ENCODE measurements at regions not wholly inside any gene's neighbourhood (a gene's known extent, or its start where the extent isn't known, plus 50 kb on each side); places are given as distances from the start of the nearest gene placed in this dataset.

DNA sequence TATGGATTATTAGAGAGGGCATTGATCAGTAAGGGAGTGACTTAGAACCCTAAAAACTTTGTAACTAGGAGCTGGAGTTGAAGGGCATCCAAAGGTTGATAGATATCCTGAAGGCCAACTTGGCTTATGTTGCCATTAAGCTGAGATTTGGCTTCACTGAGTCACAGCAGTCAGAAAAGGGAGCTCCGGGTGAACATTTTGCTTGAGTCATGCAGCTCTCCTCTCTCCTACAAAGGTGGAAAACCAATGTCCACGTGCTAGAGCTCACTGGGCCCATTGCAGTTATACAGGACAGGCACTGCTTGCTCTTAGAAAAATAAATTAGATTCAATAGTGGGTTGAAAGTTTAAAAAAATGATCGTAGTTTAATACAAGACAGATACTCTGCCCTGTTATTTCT lies 87.3 kb upstream of the LRIG3 start:
- H3K9me3 Mint-ChIP-seq: peaks cover 0 to 6% (median 2%) of the 10 kb centered on the region in 5 donors
- no peaks in the 10 kb centered on the region for H3K4me1 ChIP-seq (ENCODE audit: insufficient read depth, low read length)
- H3K4me3 ChIP-seq (ENCODE audit: low read length): no peak overlapping the region
- no peaks in the 10 kb centered on the region for H3K4me1 Mint-ChIP-seq
- no peak overlapping the region for H3K27ac Mint-ChIP-seq
- H3K36me3 Mint-ChIP-seq: no peaks in the 10 kb centered on the region
- peaks cover 0 to 2% of the 10 kb centered on the region in 2 donors for H3K27me3 Mint-ChIP-seq
- no peaks in the 10 kb centered on the region for H3K27me3 ChIP-seq (ENCODE audit: insufficient read depth, low read length, poor library complexity, severe bottlenecking)
- ChIA-PET POLR2A (no interaction called here), CTCF (no interaction called here)
- no peaks in the 10 kb centered on the region for H3K36me3 ChIP-seq (ENCODE audit: insufficient read depth, low read length)
- no peak for DNase-seq
- no peak overlapping the region for H3K4me3 Mint-ChIP-seq
- no peak overlapping the region for H3K27ac ChIP-seq (ENCODE audit: low read depth, low read length)
- no peaks in the 10 kb centered on the region for H3K9me3 ChIP-seq (ENCODE audit: low read length)

DNA sequence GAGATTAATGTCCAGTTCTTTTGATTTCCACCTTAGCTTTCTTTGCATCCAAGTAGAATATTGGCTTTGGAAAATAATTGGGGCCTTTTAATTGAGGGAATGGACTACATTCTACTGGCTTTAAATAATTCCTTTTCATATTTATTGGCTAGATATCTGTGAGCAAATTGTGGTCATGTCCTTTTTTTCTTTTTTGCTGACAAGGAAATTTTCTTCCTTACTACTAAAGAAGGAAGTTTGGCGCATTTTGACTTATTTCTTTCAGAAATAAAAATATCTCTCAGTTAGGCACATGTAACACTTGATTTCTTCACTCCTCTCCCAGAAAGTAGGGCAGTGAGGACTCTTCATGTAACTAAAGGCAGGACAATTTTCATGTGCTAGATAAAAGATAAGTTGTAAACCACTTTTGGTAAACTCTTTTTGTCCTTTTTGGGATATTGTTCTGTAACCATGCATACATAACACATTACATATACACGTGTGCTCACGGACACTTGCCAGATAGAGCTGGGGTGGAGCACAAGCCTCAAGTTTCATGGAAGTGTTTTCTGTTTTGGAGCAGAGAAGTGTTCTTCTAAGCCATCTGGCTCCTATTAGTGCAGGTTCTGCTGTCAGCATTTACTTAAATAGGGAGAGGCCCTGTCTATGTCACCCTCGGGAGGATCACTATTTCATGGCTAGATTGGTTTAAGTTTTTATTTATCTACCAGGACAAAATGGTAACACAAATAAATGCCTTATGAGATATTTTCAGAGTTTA lies 85.1 kb upstream of the LRIG3 start:
- ChIA-PET POLR2A (no interaction called here), CTCF (no interaction called here)
- H3K4me3 ChIP-seq (ENCODE audit: low read length): no peak overlapping the region
- Mint-ChIP-seq H3K4me3 (no peak overlapping the region), H3K36me3 (no peaks in the 10 kb centered on the region), H3K27ac (no peak overlapping the region), H3K27me3 (peaks cover 0 to 2% of the 10 kb centered on the region in 2 donors), H3K4me1 (no peaks in the 10 kb centered on the region), H3K9me3 (peaks cover 0 to 4% (median 0%) of the 10 kb centered on the region in 5 donors)
- no peak overlapping the region for H3K27ac ChIP-seq (ENCODE audit: low read depth, low read length)
- no peaks in the 10 kb centered on the region for H3K4me1 ChIP-seq (ENCODE audit: insufficient read depth, low read length)
- H3K9me3 ChIP-seq (ENCODE audit: low read length): no peaks in the 10 kb centered on the region
- H3K27me3 ChIP-seq (ENCODE audit: insufficient read depth, low read length, poor library complexity, severe bottlenecking): no peaks in the 10 kb centered on the region
- H3K36me3 ChIP-seq (ENCODE audit: insufficient read depth, low read length): no peaks in the 10 kb centered on the region
- DNase-seq: no peak

DNA sequence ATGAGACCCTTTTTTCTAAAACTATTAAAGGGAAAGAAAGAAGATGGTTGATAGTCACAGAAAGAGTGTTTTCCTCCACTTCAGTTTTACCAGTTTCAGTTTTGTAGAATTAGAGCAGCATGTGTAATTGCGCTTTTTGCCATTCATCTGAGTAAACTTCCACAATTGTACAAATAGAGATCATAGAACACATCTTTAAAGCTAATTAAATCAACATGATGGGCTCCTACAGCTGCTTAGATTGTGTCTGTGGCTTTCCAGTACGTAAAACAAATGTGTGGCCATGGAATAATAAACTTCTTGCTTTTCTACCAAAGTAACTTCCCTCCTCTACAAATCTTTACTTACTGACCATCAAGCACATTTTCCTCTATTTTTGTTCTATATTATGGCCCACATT lies 84.2 kb upstream of the LRIG3 start:
- H3K4me1 ChIP-seq (ENCODE audit: insufficient read depth, low read length): no peaks in the 10 kb centered on the region
- no peaks in the 10 kb centered on the region for H3K4me1 Mint-ChIP-seq
- H3K27me3 ChIP-seq (ENCODE audit: insufficient read depth, low read length, poor library complexity, severe bottlenecking): no peaks in the 10 kb centered on the region
- H3K27ac Mint-ChIP-seq: no peak overlapping the region
- ChIA-PET POLR2A (no interaction called here), CTCF (no interaction called here)
- H3K36me3 ChIP-seq (ENCODE audit: insufficient read depth, low read length): no peaks in the 10 kb centered on the region
- no peaks in the 10 kb centered on the region for H3K9me3 ChIP-seq (ENCODE audit: low read length)
- H3K27me3 Mint-ChIP-seq: peaks cover 0 to 2% of the 10 kb centered on the region in 2 donors
- H3K27ac ChIP-seq (ENCODE audit: low read depth, low read length): no peak overlapping the region
- H3K4me3 Mint-ChIP-seq: no peak overlapping the region
- H3K9me3 Mint-ChIP-seq: peaks cover 0 to 4% (median 0%) of the 10 kb centered on the region in 5 donors
- no peaks in the 10 kb centered on the region for H3K36me3 Mint-ChIP-seq
- no peak for DNase-seq
- H3K4me3 ChIP-seq (ENCODE audit: low read length): no peak overlapping the region

DNA sequence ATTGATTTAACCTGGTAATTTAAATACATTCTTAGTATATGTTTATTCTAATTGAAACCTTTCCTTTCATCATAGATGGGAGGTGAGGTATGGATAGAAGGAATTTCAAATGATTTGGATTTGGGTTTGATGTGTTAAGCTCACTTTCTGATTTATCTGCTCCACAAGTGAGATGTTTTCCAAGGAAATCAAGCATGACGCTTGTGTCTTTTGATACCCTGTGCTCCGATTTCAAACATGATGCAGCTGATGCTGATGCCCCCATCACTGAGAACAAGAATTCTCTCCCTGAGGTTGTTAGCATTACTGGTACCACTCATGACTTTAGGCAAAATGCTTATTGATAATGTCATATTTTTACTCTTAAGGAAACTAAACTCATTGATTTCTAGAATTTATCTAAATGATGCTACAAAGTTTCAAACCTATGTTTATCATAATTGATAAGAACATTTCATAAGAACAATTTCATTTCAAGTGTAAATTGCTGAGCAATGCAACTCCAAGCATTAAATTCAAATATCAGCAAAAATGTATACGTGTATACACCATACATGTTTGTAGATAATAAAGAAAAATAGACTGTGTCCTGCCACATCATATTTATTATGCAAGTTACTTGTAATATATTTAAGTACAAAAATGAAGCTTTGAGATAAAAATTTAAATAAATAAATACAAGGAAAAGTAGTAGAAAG lies 75.5 kb upstream of the LRIG3 start:
- Mint-ChIP-seq H3K4me3 (no peak overlapping the region), H3K9me3 (peaks cover 0 to 5% (median 3%) of the 10 kb centered on the region in 5 donors), H3K27me3 (no peaks in the 10 kb centered on the region), H3K36me3 (no peaks in the 10 kb centered on the region), H3K27ac (no peak overlapping the region), H3K4me1 (no peaks in the 10 kb centered on the region)
- H3K27ac ChIP-seq (ENCODE audit: low read depth, low read length): no peak overlapping the region
- no peak overlapping the region for H3K4me3 ChIP-seq (ENCODE audit: low read length)
- H3K36me3 ChIP-seq (ENCODE audit: insufficient read depth, low read length): no peaks in the 10 kb centered on the region
- ChIA-PET CTCF (no interaction called here), POLR2A (no interaction called here)
- DNase-seq: no peak
- no peaks in the 10 kb centered on the region for H3K9me3 ChIP-seq (ENCODE audit: low read length)
- no peaks in the 10 kb centered on the region for H3K4me1 ChIP-seq (ENCODE audit: insufficient read depth, low read length)
- no peaks in the 10 kb centered on the region for H3K27me3 ChIP-seq (ENCODE audit: insufficient read depth, low read length, poor library complexity, severe bottlenecking)

DNA sequence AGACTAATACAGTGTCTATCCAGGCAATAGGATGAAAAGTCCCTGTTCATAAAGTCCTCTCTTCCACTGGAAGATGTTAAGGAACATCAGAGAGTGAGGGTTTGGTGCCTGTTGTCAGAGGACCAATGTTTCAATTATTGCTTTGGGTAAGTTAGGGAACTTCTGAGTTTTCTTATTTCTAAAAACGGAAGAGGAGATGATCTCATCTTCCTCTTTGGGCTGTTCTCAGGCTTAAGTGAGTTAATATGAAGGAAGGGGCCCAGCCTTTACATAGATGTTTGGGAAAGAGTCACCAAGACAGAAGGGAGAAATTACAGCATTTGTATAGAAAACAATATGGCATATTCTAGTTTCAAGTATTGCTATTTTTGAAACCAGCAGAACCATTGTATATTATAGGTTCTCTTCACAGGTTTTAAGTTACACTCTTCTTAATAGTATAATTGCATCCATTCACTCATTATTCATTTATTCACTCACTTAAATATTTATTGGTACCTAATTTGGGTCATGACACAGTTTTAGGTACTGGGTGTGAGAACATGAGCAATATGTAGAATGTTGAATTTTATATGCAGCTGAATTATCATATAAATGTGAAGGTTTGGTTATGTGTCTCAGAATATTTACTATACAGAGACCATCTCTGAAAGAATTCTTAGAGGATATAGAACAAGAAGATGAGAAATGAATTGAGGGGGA lies 68.5 kb upstream of the LRIG3 start:
- no peak overlapping the region for H3K27ac Mint-ChIP-seq
- no peak overlapping the region for H3K4me3 ChIP-seq (ENCODE audit: low read length)
- POLR2A ChIA-PET: no interaction called here
- H3K36me3 ChIP-seq (ENCODE audit: insufficient read depth, low read length): no peaks in the 10 kb centered on the region
- H3K27me3 ChIP-seq (ENCODE audit: insufficient read depth, low read length, poor library complexity, severe bottlenecking): no peaks in the 10 kb centered on the region
- H3K27ac ChIP-seq (ENCODE audit: low read depth, low read length): no peak overlapping the region
- no peaks in the 10 kb centered on the region for H3K27me3 Mint-ChIP-seq
- no peaks in the 10 kb centered on the region for H3K36me3 Mint-ChIP-seq
- H3K4me1 Mint-ChIP-seq: no peaks in the 10 kb centered on the region
- no peaks in the 10 kb centered on the region for H3K4me1 ChIP-seq (ENCODE audit: insufficient read depth, low read length)
- no peaks in the 10 kb centered on the region for H3K9me3 ChIP-seq (ENCODE audit: low read length)
- CTCF ChIA-PET: no interaction called here
- H3K4me3 Mint-ChIP-seq: no peak overlapping the region
- no peak for DNase-seq
- peaks cover 0 to 19% (median 7%) of the 10 kb centered on the region in 5 donors for H3K9me3 Mint-ChIP-seq

DNA sequence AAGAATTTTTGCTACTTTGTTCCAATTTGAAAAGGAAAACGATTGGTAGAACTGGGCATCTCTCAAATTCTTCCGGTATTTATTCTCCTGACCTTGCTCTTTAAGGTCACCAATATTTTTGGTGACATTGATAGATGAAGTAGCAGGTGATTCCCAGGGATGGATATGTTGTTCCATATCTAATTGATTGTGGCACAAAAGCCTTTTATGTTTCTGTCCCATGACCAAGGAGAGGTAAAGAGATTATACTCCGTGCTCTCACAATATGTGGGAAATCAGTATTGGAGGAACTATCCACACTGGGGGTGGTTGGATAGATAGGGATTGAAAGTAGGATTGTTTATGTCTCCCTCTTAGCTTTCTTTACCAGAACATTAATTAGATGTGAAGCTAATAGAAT lies 61.7 kb upstream of the LRIG3 start:
- no peaks in the 10 kb centered on the region for H3K4me1 Mint-ChIP-seq
- ChIA-PET CTCF (no interaction called here), POLR2A (no interaction called here)
- H3K27ac Mint-ChIP-seq: no peak overlapping the region
- no peak overlapping the region for H3K4me3 Mint-ChIP-seq
- H3K27me3 Mint-ChIP-seq: no peaks in the 10 kb centered on the region
- Histone ChIP-seq H3K27me3 (ENCODE audit: insufficient read depth, low read length, poor library complexity, severe bottlenecking) (no peaks in the 10 kb centered on the region), H3K9me3 (ENCODE audit: low read length) (no peaks in the 10 kb centered on the region), H3K27ac (ENCODE audit: low read depth, low read length) (no peak overlapping the region), H3K4me1 (ENCODE audit: insufficient read depth, low read length) (no peaks in the 10 kb centered on the region), H3K4me3 (ENCODE audit: low read length) (no peak overlapping the region), H3K36me3 (ENCODE audit: insufficient read depth, low read length) (no peaks in the 10 kb centered on the region)
- no peak for DNase-seq
- H3K36me3 Mint-ChIP-seq: no peaks in the 10 kb centered on the region
- peaks cover 0 to 20% (median 5%) of the 10 kb centered on the region in 5 donors for H3K9me3 Mint-ChIP-seq

DNA sequence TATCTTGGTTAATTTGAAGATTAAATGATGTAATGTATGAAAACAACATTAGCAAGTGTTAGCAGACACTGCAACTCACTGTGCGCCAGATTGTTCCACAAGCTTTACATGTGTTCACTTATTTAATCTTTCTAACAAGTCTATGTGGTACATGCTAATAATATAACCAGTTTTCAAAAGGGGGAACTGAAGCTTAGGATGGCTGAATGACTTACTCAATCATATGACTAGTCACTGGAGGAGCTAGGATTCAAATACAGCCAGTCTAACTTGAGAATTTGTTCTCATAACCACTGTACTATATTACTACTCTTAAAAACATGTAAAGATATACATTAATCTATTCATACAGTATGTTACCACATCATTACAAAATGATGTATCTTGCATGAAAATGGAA lies 60.5 kb upstream of the LRIG3 start:
- H3K27me3 ChIP-seq (ENCODE audit: insufficient read depth, low read length, poor library complexity, severe bottlenecking): no peaks in the 10 kb centered on the region
- no peak overlapping the region for H3K27ac ChIP-seq (ENCODE audit: low read depth, low read length)
- no peak overlapping the region for H3K4me3 ChIP-seq (ENCODE audit: low read length)
- no peaks in the 10 kb centered on the region for H3K4me1 ChIP-seq (ENCODE audit: insufficient read depth, low read length)
- Mint-ChIP-seq H3K4me1 (no peaks in the 10 kb centered on the region), H3K36me3 (no peaks in the 10 kb centered on the region), H3K27ac (no peak overlapping the region), H3K4me3 (no peak overlapping the region), H3K9me3 (peaks cover 0 to 17% (median 5%) of the 10 kb centered on the region in 5 donors), H3K27me3 (no peaks in the 10 kb centered on the region)
- no peaks in the 10 kb centered on the region for H3K9me3 ChIP-seq (ENCODE audit: low read length)
- ChIA-PET POLR2A (no interaction called here), CTCF (no interaction called here)
- DNase-seq: no peak
- no peaks in the 10 kb centered on the region for H3K36me3 ChIP-seq (ENCODE audit: insufficient read depth, low read length)

DNA sequence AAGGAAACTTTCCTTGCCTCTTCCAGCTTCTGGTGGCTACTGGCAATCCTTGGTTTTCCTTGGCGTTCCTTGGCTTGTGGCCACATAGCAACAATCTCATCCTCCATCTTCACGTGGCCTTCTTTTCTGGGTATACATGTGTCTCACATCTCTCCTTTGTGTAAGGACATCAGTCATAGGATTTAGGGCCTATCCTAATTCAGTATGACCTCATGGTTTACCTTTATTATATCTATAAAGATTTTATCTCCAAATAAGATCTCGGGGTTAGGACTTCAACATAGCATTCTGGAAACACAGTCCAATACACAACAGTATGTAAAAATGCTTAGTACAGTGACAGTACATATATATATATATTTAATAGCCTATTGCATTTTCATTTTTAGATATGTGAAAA lies 58.4 kb upstream of the LRIG3 start:
- Mint-ChIP-seq H3K27ac (no peak overlapping the region), H3K4me1 (no peaks in the 10 kb centered on the region), H3K36me3 (no peaks in the 10 kb centered on the region), H3K27me3 (no peaks in the 10 kb centered on the region), H3K9me3 (peaks cover 0 to 17% (median 5%) of the 10 kb centered on the region in 5 donors), H3K4me3 (no peak overlapping the region)
- H3K4me3 ChIP-seq (ENCODE audit: low read length): no peak overlapping the region
- no peaks in the 10 kb centered on the region for H3K36me3 ChIP-seq (ENCODE audit: insufficient read depth, low read length)
- CTCF ChIA-PET: no interaction called here
- H3K27me3 ChIP-seq (ENCODE audit: insufficient read depth, low read length, poor library complexity, severe bottlenecking): no peaks in the 10 kb centered on the region
- DNase-seq: no peak
- no peaks in the 10 kb centered on the region for H3K4me1 ChIP-seq (ENCODE audit: insufficient read depth, low read length)
- no peaks in the 10 kb centered on the region for H3K9me3 ChIP-seq (ENCODE audit: low read length)
- POLR2A ChIA-PET: no interaction called here
- H3K27ac ChIP-seq (ENCODE audit: low read depth, low read length): no peak overlapping the region

Data from CD8-positive, alpha-beta memory T cell (primary cell).